OCI-LY3 (cell line): ENCODE measurements at regions not wholly inside any gene's neighbourhood (a gene's known extent, or its start where the extent isn't known, plus 50 kb on each side); places are given as distances from the start of the nearest gene placed in this dataset.

Experiments
- H2AFZ ChIP-seq: fragments of 200-600, 300-600 bp; shearing (Covaris generic); 2 replicates; pipeline ENCODE4 v1.6.0; 2014; ENCODE audit warnings: antibody characterized with exemption, low read depth, low read length
- H3K27ac ChIP-seq: fragments of 200-600, 300-600 bp; sonication (generic); 2 replicates; pipeline ENCODE4 v1.5.1; 2014; ENCODE audit warnings: mild to moderate bottlenecking, low read length, moderate library complexity, mixed read lengths
- H3K27me3 ChIP-seq: fragments of 200-600, 300-600 bp; sonication (generic); 2 replicates; pipeline ENCODE4 v1.6.1; 2014; ENCODE audit warnings: low read depth, low read length, mixed read lengths
- H3K36me3 ChIP-seq: fragments of 200-600, 300-600 bp; sonication (generic); replicated peaks from 2 replicates; pipeline ENCODE3; 2014; ENCODE audit warnings: low read depth, low read length, mixed read lengths
- H3K4me1 ChIP-seq: fragments of 300-600, 200-600 bp; sonication (generic); 2 replicates; pipeline ENCODE4 v1.6.1; 2014; ENCODE audit warnings: low read length, mixed read lengths
- H3K4me2 ChIP-seq: fragments of 200-600, 300-600 bp; sonication (generic); 2 replicates; pipeline ENCODE4 v1.6.1; 2014; ENCODE audit warnings: low read length, mixed read lengths
- H3K4me3 ChIP-seq: fragments of 300-600, 200-600 bp; sonication (generic); 2 replicates; pipeline ENCODE4 v1.5.1; 2014; ENCODE audit warnings: antibody characterized with exemption, mild to moderate bottlenecking, low read length, moderate library complexity
- H3K79me2 ChIP-seq: fragments of 300-600, 200-600 bp; shearing (Covaris generic); 2 replicates; pipeline ENCODE4 v1.6.1; 2014; ENCODE audit warnings: mild to moderate bottlenecking, low read length, mixed read lengths
- H3K9ac ChIP-seq: fragments of 300-600, 200-600 bp; shearing (Covaris generic); 2 replicates; pipeline ENCODE4 v1.6.0; 2014; ENCODE audit warnings: mild to moderate bottlenecking, low read length, moderate library complexity
- H3K9me3 ChIP-seq: fragments of 200-600, 300-600 bp; shearing (Covaris generic); 2 replicates; pipeline ENCODE4 v1.6.1; 2014; ENCODE audit warnings: low read length, mixed read lengths; ENCODE audit not compliant: insufficient read depth
- H4K20me1 ChIP-seq: fragments of 200-600, 300-600 bp; sonication (generic); 2 replicates; pipeline ENCODE4 v1.6.1; 2016; ENCODE audit warnings: low read length, mixed read lengths; ENCODE audit not compliant: insufficient read depth
- CTCF ChIP-seq: fragments of 200-600, 300-600 bp; sonication (generic); IDR thresholded peaks from 2 replicates; pipeline ENCODE4 v1.5.1; 2014; ENCODE audit warnings: antibody characterized with exemption, low read length, low read depth
- EZH2phosphoT487 ChIP-seq: fragments of 200-600 bp; shearing (Covaris generic); IDR thresholded peaks from 2 replicates; pipeline ENCODE4 v1.6.1; 2018; ENCODE audit warnings: antibody characterized with exemption, mixed run types, low read depth

GRCh38 chr4:26010304-26010703 is 96.3 kb downstream of the SMIM20 start:
- Histone ChIP-seq H3K4me2 (no peak overlapping the region), H3K9me3 (peaks cover 7% of the 10 kb centered on the region; the same call in 1 of the 2 replicates), H3K9ac (no peak overlapping the region), H3K4me3 (no peak overlapping the region), H3K4me1 (peaks cover 5% of the 10 kb centered on the region; the same call in 1 of the 2 replicates), H3K36me3 (no peaks in the 10 kb centered on the region), H3K27me3 (peaks cover 45% of the 10 kb centered on the region; the same call in 1 of the 2 replicates), H2AFZ (no peak overlapping the region), H3K79me2 (no peaks in the 10 kb centered on the region), H3K27ac (no peak overlapping the region), H4K20me1 (no peaks in the 10 kb centered on the region)
- TF ChIP-seq EZH2phosphoT487 (no peak), CTCF (no peak)

GRCh38 chr4:26013629-26014028 is 99.6 kb downstream of the SMIM20 start:
- Histone ChIP-seq H3K27me3 (peaks cover 45% of the 10 kb centered on the region; the same call in 1 of the 2 replicates), H3K4me1 (no peaks in the 10 kb centered on the region), H3K36me3 (no peaks in the 10 kb centered on the region), H3K9ac (no peak overlapping the region), H3K4me3 (no peak overlapping the region), H3K4me2 (no peak overlapping the region), H4K20me1 (no peaks in the 10 kb centered on the region), H2AFZ (no peak overlapping the region), H3K79me2 (no peaks in the 10 kb centered on the region), H3K9me3 (peaks cover 6% of the 10 kb centered on the region; the same call in 1 of the 2 replicates), H3K27ac (no peak overlapping the region)
- no peak for TF ChIP-seq EZH2phosphoT487
- no peak for TF ChIP-seq CTCF

GRCh38 chr4:26015133-26015651 is 101.2 kb downstream of the SMIM20 start:
- no peak for TF ChIP-seq CTCF
- no peak for TF ChIP-seq EZH2phosphoT487
- peaks cover 37% of the 10 kb centered on the region; the same call in 1 of the 2 replicates for H3K27me3 ChIP-seq
- H3K27ac ChIP-seq, result no peak overlapping the region
- H3K4me1 ChIP-seq, result no peaks in the 10 kb centered on the region
- no peaks in the 10 kb centered on the region for H4K20me1 ChIP-seq
- no peak overlapping the region for H2AFZ ChIP-seq
- no peak overlapping the region for H3K4me3 ChIP-seq
- no peaks in the 10 kb centered on the region for H3K36me3 ChIP-seq
- H3K79me2 ChIP-seq, result no peaks in the 10 kb centered on the region
- H3K9me3 ChIP-seq, result no peaks in the 10 kb centered on the region
- no peak overlapping the region for H3K4me2 ChIP-seq
- no peak overlapping the region for H3K9ac ChIP-seq

GRCh38 chr4:26015906-26016305 is 101.9 kb downstream of the SMIM20 start:
- H3K9me3 ChIP-seq, result no peaks in the 10 kb centered on the region
- no peak overlapping the region for H3K4me2 ChIP-seq
- H3K4me3 ChIP-seq, result no peak overlapping the region
- H3K36me3 ChIP-seq, result no peaks in the 10 kb centered on the region
- H3K27me3 ChIP-seq, result peaks cover 34% of the 10 kb centered on the region; the same call in 1 of the 2 replicates
- H2AFZ ChIP-seq, result no peak overlapping the region
- no peak overlapping the region for H3K27ac ChIP-seq
- H3K4me1 ChIP-seq, result no peaks in the 10 kb centered on the region
- no peak overlapping the region for H3K9ac ChIP-seq
- H3K79me2 ChIP-seq, result no peaks in the 10 kb centered on the region
- TF ChIP-seq EZH2phosphoT487 (no peak), CTCF (no peak)
- H4K20me1 ChIP-seq, result no peaks in the 10 kb centered on the region
